KMS-11 (cell line): ENCODE measurements at regions not wholly inside any gene's neighbourhood (a gene's known extent, or its start where the extent isn't known, plus 50 kb on each side); places are given as distances from the start of the nearest gene placed in this dataset.
"Not testable (repeated sequence)": the region's sequence is repeated elsewhere in the genome, so short reads cannot be mapped to it uniquely, and the experiment has no call there.

Source experiments
- H2AFZ ChIP-seq: fragments of 200-600 bp; sonication (generic); 2 replicates; pipeline ENCODE4 v1.6.1; 2016; ENCODE audit warnings: antibody characterized with exemption, mixed run types, low read depth
- H3K27ac ChIP-seq: fragments of 200-600 bp; sonication (generic); 2 replicates; pipeline ENCODE4 v1.6.1; 2016; ENCODE audit warnings: mild to moderate bottlenecking, mixed run types
- H3K27me3 ChIP-seq: fragments of 200-600 bp; sonication (generic); 2 replicates; pipeline ENCODE4 v1.6.1; 2017; ENCODE audit warnings: mild to moderate bottlenecking, low read depth, mixed run types, moderate library complexity; ENCODE audit not compliant: insufficient read depth
- H3K36me3 ChIP-seq: fragments of 200-600 bp; sonication (generic); 2 replicates; pipeline ENCODE4 v1.6.1; 2017; ENCODE audit warnings: mild to moderate bottlenecking, mixed run types; ENCODE audit not compliant: insufficient read depth
- H3K4me1 ChIP-seq: fragments of 200-600 bp; sonication (generic); 2 replicates; pipeline ENCODE4 v1.6.1; 2016; ENCODE audit warnings: mild to moderate bottlenecking, low read depth, mixed run types; ENCODE audit not compliant: poor library complexity, severe bottlenecking
- H3K4me2 ChIP-seq: fragments of 200-600 bp; sonication (generic); 2 replicates; pipeline ENCODE4 v1.7.0; 2016; ENCODE audit warnings: mild to moderate bottlenecking, mixed run types
- H3K4me3 ChIP-seq: fragments of 200-600 bp; sonication (generic); IDR thresholded peaks from 2 replicates; pipeline ENCODE4 v1.6.1; 2017; ENCODE audit warnings: low read depth, low read length, mixed read lengths; ENCODE audit not compliant: insufficient read depth
- H3K79me2 ChIP-seq: fragments of 200-600 bp; sonication (generic); 2 replicates; pipeline ENCODE4 v1.6.1; 2016; ENCODE audit warnings: low read depth, mixed run types; ENCODE audit not compliant: insufficient read depth
- H3K9ac ChIP-seq: fragments of 200-600 bp; sonication (generic); 2 replicates; pipeline ENCODE4 v1.6.1; 2016; ENCODE audit warnings: mild to moderate bottlenecking, mixed run types
- H4K20me1 ChIP-seq: fragments of 200-600 bp; sonication (generic); 2 replicates; pipeline ENCODE4 v1.6.1; 2016; ENCODE audit warnings: mild to moderate bottlenecking, mixed run types; ENCODE audit not compliant: insufficient read depth
- CTCF ChIP-seq: fragments of 200-600 bp; sonication (generic); conservative IDR thresholded peaks from 2 replicates; pipeline ENCODE4 v1.6.1; 2017; ENCODE audit warnings: low read depth, mild to moderate bottlenecking, antibody characterized with exemption, low read length, moderate library complexity, mixed read lengths

DNA sequence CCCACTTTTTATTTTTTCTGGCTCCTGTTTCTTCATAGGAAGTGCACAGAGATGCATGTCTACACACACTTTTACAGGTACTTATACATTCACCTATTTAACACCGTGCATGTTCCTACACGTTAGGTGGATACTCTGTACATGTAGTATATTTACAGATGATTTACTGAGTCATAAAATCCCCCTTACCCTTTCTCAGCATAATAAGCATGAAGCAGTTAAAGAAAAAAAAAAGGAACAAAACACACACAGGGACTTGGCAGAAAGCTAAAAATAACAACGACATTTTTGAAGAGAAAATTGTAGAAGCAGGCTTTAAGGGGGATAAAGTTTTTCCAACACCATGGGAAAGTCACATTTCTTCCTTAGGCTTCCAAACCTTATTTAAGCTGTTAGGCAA, 96.4 kb upstream of the IQCM start:
- no peak overlapping the region for H2AFZ ChIP-seq
- no peaks in the 10 kb centered on the region for H3K27me3 ChIP-seq
- H3K79me2 ChIP-seq, result no peaks in the 10 kb centered on the region
- H3K4me3 ChIP-seq, result no peak overlapping the region
- H3K4me1 ChIP-seq, result no peaks in the 10 kb centered on the region
- no peaks in the 10 kb centered on the region for H4K20me1 ChIP-seq
- H3K27ac ChIP-seq, result no peak overlapping the region
- no peaks in the 10 kb centered on the region for H3K36me3 ChIP-seq
- no peak for TF ChIP-seq CTCF
- no peak overlapping the region for H3K9ac ChIP-seq
- no peak overlapping the region for H3K4me2 ChIP-seq

GRCh38 chr4:149914119-149915115, 98.8 kb upstream of the IQCM start:
- H4K20me1 ChIP-seq, result no peaks in the 10 kb centered on the region
- no peak overlapping the region for H3K27ac ChIP-seq
- no peaks in the 10 kb centered on the region for H3K79me2 ChIP-seq
- peak; percentile 96 for TF ChIP-seq CTCF
- no peak overlapping the region for H3K4me3 ChIP-seq
- no peak overlapping the region for H3K4me2 ChIP-seq
- no peak overlapping the region for H3K9ac ChIP-seq
- H2AFZ ChIP-seq, result no peak overlapping the region
- no peaks in the 10 kb centered on the region for H3K27me3 ChIP-seq
- H3K4me1 ChIP-seq, result no peaks in the 10 kb centered on the region
- H3K36me3 ChIP-seq, result no peaks in the 10 kb centered on the region

GRCh38 chr4:149915735-149916134, 100.1 kb upstream of the IQCM start:
- H3K27ac ChIP-seq, H3K9ac ChIP-seq: not testable (repeated sequence)

GRCh38 chr4:149923736-149924135, 108.1 kb upstream of the IQCM start:
- Histone ChIP-seq H4K20me1 (no peaks in the 10 kb centered on the region), H3K79me2 (no peaks in the 10 kb centered on the region), H3K36me3 (no peaks in the 10 kb centered on the region), H3K27ac (no peak overlapping the region), H2AFZ (no peak overlapping the region), H3K4me3 (no peak overlapping the region), H3K27me3 (no peaks in the 10 kb centered on the region), H3K9ac (no peak overlapping the region), H3K4me1 (no peaks in the 10 kb centered on the region), H3K4me2 (no peak overlapping the region)
- no peak for TF ChIP-seq CTCF

More at GRCh38 chr4:149915735-149916134, 100.1 kb upstream of the IQCM start:
- H3K4me2 ChIP-seq, H4K20me1 ChIP-seq, H2AFZ ChIP-seq, H3K4me1 ChIP-seq, H3K79me2 ChIP-seq, H3K36me3 ChIP-seq, H3K27me3 ChIP-seq, H3K4me3 ChIP-seq: not testable (repeated sequence)

DNA sequence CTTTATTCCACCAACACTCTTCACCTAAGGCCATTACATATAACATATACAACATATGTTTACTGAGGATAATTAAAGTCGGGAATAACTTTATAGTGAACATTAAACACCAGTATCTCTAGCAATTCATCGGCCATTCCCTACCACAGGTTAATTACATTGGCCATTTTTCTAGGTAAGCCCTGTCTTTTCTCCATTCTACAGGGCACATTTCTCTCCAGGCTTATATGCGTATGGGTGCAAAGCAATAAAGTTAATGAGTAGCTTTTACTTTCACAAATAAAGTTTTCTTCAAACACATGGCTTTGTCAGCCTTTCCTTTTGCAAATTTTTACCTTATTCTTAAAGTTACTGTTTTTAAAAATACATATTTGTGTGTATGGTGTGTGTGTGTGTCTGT, 111.9 kb upstream of the IQCM start:
- no peaks in the 10 kb centered on the region for H3K4me1 ChIP-seq
- H4K20me1 ChIP-seq, result no peaks in the 10 kb centered on the region
- H3K9ac ChIP-seq, result no peak overlapping the region
- H3K4me2 ChIP-seq, result no peak overlapping the region
- no peaks in the 10 kb centered on the region for H3K27me3 ChIP-seq
- no peaks in the 10 kb centered on the region for H3K36me3 ChIP-seq
- H3K27ac ChIP-seq, result no peak overlapping the region
- no peak for TF ChIP-seq CTCF
- no peak overlapping the region for H2AFZ ChIP-seq
- no peaks in the 10 kb centered on the region for H3K79me2 ChIP-seq
- H3K4me3 ChIP-seq, result no peak overlapping the region
